ENCODE measurements at regions not wholly inside any gene's neighbourhood (a gene's known extent, or its start where the extent isn't known, plus 50 kb on each side); places are given as distances from the start of the nearest gene placed in this dataset.

- no peaks in the 10 kb centered on the region for H3K4me1 Mint-ChIP-seq
- CTCF ChIA-PET, result interaction anchor here (0.8 kb wide), 1 partner anchor 19 kb away, joined by 4 read pairs; no protein-coding TSS in a partner anchor
- H3K36me3 Mint-ChIP-seq, result no peaks in the 10 kb centered on the region
- no peak for DNase-seq (ENCODE audit: low spot score)
- no peaks in the 10 kb centered on the region for H3K9me3 Mint-ChIP-seq
- ATAC-seq, result no peak
- no peak for TF ChIP-seq FOXK1 (CRISPR knock-in tag; IDR thresholded peaks at IDR 0.05)
- no peak for TF ChIP-seq GRHL2 (CRISPR knock-in tag; IDR thresholded peaks at IDR 0.05; ENCODE audit: insufficient replicate concordance, severe bottlenecking)
- no peak for TF ChIP-seq NR2C2 (CRISPR knock-in tag; IDR thresholded peaks at IDR 0.05)
- POLR2A ChIA-PET, result no interaction called here
- H3K27me3 Mint-ChIP-seq (ENCODE audit: low read depth), result no peaks in the 10 kb centered on the region
- H3K4me3 Mint-ChIP-seq, result no peak overlapping the region
- H3K27ac Mint-ChIP-seq, result no peak overlapping the region
Measured at GRCh38 chr13:20313896-20314295, 81.8 kb upstream of the GJB6 start.

- CTCF ChIA-PET, result interaction anchor here (1.3 kb wide), 2 partner anchors 18 to 115 kb away, joined by 4 read pairs; no protein-coding TSS in a partner anchor
- Mint-ChIP-seq H3K27ac (no peak overlapping the region), H3K9me3 (peaks cover 11% of the 10 kb centered on the region), H3K4me3 (no peak overlapping the region), H3K27me3 (ENCODE audit: low read depth) (no peaks in the 10 kb centered on the region), H3K4me1 (no peaks in the 10 kb centered on the region), H3K36me3 (peaks cover 5% of the 10 kb centered on the region)
- no peak for TF ChIP-seq ATF2 (CRISPR knock-in tag; IDR thresholded peaks at IDR 0.05; ENCODE audit: borderline replicate concordance, low read depth)
- TF ChIP-seq TCF7 (CRISPR knock-in tag; IDR thresholded peaks at IDR 0.05; ENCODE audit: low read depth), result no peak
- TF ChIP-seq TEAD1 (CRISPR knock-in tag; IDR thresholded peaks at IDR 0.05), result no peak
- TF ChIP-seq FOXK1 (CRISPR knock-in tag; IDR thresholded peaks at IDR 0.05), result no peak
- no peak for TF ChIP-seq KAT7 (CRISPR knock-in tag; IDR thresholded peaks at IDR 0.05; ENCODE audit: borderline replicate concordance)
- TF ChIP-seq JUN (CRISPR knock-in tag; IDR thresholded peaks at IDR 0.05), result no peak
- TF ChIP-seq ZNF532 (CRISPR knock-in tag; IDR thresholded peaks at IDR 0.05; ENCODE audit: borderline replicate concordance), result no peak
- no peak for TF ChIP-seq SOX15 (CRISPR knock-in tag; IDR thresholded peaks at IDR 0.05)
- no peak for TF ChIP-seq NFYB (CRISPR knock-in tag; conservative IDR thresholded peaks at IDR 0.05; ENCODE audit: low read depth)
- TF ChIP-seq MAX (CRISPR knock-in tag; IDR thresholded peaks at IDR 0.05), result no peak
- TF ChIP-seq IRF1 (CRISPR knock-in tag; IDR thresholded peaks at IDR 0.05), result no peak
- no peak for TF ChIP-seq NR2C2 (CRISPR knock-in tag; IDR thresholded peaks at IDR 0.05)
- no peak for TF ChIP-seq ZNF121 (CRISPR knock-in tag; IDR thresholded peaks at IDR 0.05)
- TF ChIP-seq SMAD3 (CRISPR knock-in tag; IDR thresholded peaks at IDR 0.05; ENCODE audit: borderline replicate concordance), result no peak
- DNase-seq (ENCODE audit: low spot score) (no peak), ATAC-seq (no peak)
- POLR2A ChIA-PET, result no interaction called here
Measured at GRCh38 chr13:20312292-20312691, 80.2 kb upstream of the GJB6 start.

GRCh38 chr13:20311596-20311995 is 79.5 kb upstream of the GJB6 start:
- ATAC-seq (no peak), DNase-seq (ENCODE audit: low spot score) (no peak)
- CTCF ChIA-PET, result interaction anchor here (1.3 kb wide), 2 partner anchors 17 to 114 kb away, joined by 4 read pairs; no protein-coding TSS in a partner anchor
- no peaks in the 10 kb centered on the region for H3K27me3 Mint-ChIP-seq (ENCODE audit: low read depth)
- H3K9me3 Mint-ChIP-seq, result peaks cover 14% of the 10 kb centered on the region
- no peak overlapping the region for H3K27ac Mint-ChIP-seq
- POLR2A ChIA-PET, result interaction anchor here (0.6 kb wide), 1 partner anchor 751 kb away, joined by 7 read pairs; no protein-coding TSS in a partner anchor
- TF ChIP-seq TEAD4 (CRISPR knock-in tag; IDR thresholded peaks at IDR 0.05), result no peak
- no peak for TF ChIP-seq SMAD3 (CRISPR knock-in tag; IDR thresholded peaks at IDR 0.05; ENCODE audit: borderline replicate concordance)
- TF ChIP-seq HMGXB4 (CRISPR knock-in tag; IDR thresholded peaks at IDR 0.05), result no peak
- H3K36me3 Mint-ChIP-seq, result peaks cover 5% of the 10 kb centered on the region
- H3K4me3 Mint-ChIP-seq, result no peak overlapping the region
- H3K4me1 Mint-ChIP-seq, result no peaks in the 10 kb centered on the region

Measured in WTC11 (cell line).